ENCODE measurements at regions not wholly inside any gene's neighbourhood (a gene's known extent, or its start where the extent isn't known, plus 50 kb on each side); places are given as distances from the start of the nearest gene placed in this dataset.

- H3K9ac ChIP-seq (ENCODE audit: control insufficient read depth, extremely low read depth, insufficient read depth, low read length), result no peak overlapping the region
- no peaks in the 10 kb centered on the region for H3K9me3 ChIP-seq (ENCODE audit: control insufficient read depth, low read depth, low read length)
- H3K79me2 ChIP-seq (ENCODE audit: control insufficient read depth, insufficient read depth, low read length), result no peaks in the 10 kb centered on the region
- H3K4me1 ChIP-seq (ENCODE audit: control insufficient read depth, extremely low read depth, insufficient read depth, low read length), result peaks cover 62% of the 10 kb centered on the region
- no peak overlapping the region for H2AFZ ChIP-seq (ENCODE audit: control insufficient read depth, low read length)
- no peak for TF ChIP-seq EZH2 (IDR thresholded peaks at IDR 0.05; ENCODE audit: low read length)
- no peaks in the 10 kb centered on the region for H3K36me3 ChIP-seq (ENCODE audit: control insufficient read depth in 2 of 2, extremely low read depth in 1 of 2, insufficient read depth in 2 of 2, low read length in 2 of 2)
- H3K27me3 ChIP-seq (ENCODE audit: control insufficient read depth, extremely low read depth, insufficient read depth, low read length), result no peaks in the 10 kb centered on the region
- H3K27ac ChIP-seq (ENCODE audit: control insufficient read depth, insufficient read depth, low read length), result no peak overlapping the region
- H3K9me1 ChIP-seq (ENCODE audit: control insufficient read depth, extremely low read depth, insufficient read depth, low read length), result no peaks in the 10 kb centered on the region
- dilution Hi-C loops (cut with MboI; ENCODE audit: extremely low pct_ligation_motif_present, low sequenced_read_pairs), result no loop called here
- H3K4me3 ChIP-seq (ENCODE audit: control insufficient read depth in 2 of 3, extremely low read depth in 1 of 3, insufficient read depth in 2 of 3, low read depth in 1 of 3, low read length in 3 of 3), result no peak overlapping the region
- FAIRE-seq (no peak), DNase-seq (ENCODE audit: low read depth, low spot score) (no peak)
- H3K4me2 ChIP-seq (ENCODE audit: control insufficient read depth, extremely low read depth, insufficient read depth, low read depth, low read length), result no peak overlapping the region
- no peaks in the 10 kb centered on the region for H4K20me1 ChIP-seq (ENCODE audit: control insufficient read depth, extremely low read depth, insufficient read depth, low read length)
These were observed 219.2 kb upstream of the KLF4 start for GRCh38 chr9:107708791-107709190.

GRCh38 chr9:107707915-107708441 is 218.4 kb upstream of the KLF4 start:
- no peaks in the 10 kb centered on the region for H3K79me2 ChIP-seq (ENCODE audit: control insufficient read depth, insufficient read depth, low read length)
- H3K27ac ChIP-seq (ENCODE audit: control insufficient read depth, insufficient read depth, low read length), result peak overlapping the region; percentile 60
- DNase-seq (ENCODE audit: low read depth, low spot score), result no peak
- no peaks in the 10 kb centered on the region for H4K20me1 ChIP-seq (ENCODE audit: control insufficient read depth, extremely low read depth, insufficient read depth, low read length)
- peaks cover 59% of the 10 kb centered on the region for H3K4me1 ChIP-seq (ENCODE audit: control insufficient read depth, extremely low read depth, insufficient read depth, low read length)
- H3K4me2 ChIP-seq (ENCODE audit: control insufficient read depth, extremely low read depth, insufficient read depth, low read depth, low read length), result peak overlapping the region; percentile 52
- H3K9me3 ChIP-seq (ENCODE audit: control insufficient read depth, low read depth, low read length), result no peaks in the 10 kb centered on the region
- H3K9me1 ChIP-seq (ENCODE audit: control insufficient read depth, extremely low read depth, insufficient read depth, low read length), result no peaks in the 10 kb centered on the region
- H3K9ac ChIP-seq (ENCODE audit: control insufficient read depth, extremely low read depth, insufficient read depth, low read length), result no peak overlapping the region
- FAIRE-seq, result peak; percentile 48
- H2AFZ ChIP-seq (ENCODE audit: control insufficient read depth, low read length), result no peak overlapping the region
- H3K27me3 ChIP-seq (ENCODE audit: control insufficient read depth, extremely low read depth, insufficient read depth, low read length), result no peaks in the 10 kb centered on the region
- H3K4me3 ChIP-seq (ENCODE audit: control insufficient read depth in 2 of 3, extremely low read depth in 1 of 3, insufficient read depth in 2 of 3, low read depth in 1 of 3, low read length in 3 of 3), result no peak overlapping the region
- no peaks in the 10 kb centered on the region for H3K36me3 ChIP-seq (ENCODE audit: control insufficient read depth in 2 of 2, extremely low read depth in 1 of 2, insufficient read depth in 2 of 2, low read length in 2 of 2)
- TF ChIP-seq EZH2 (IDR thresholded peaks at IDR 0.05; ENCODE audit: low read length) (no peak), CTCF (optimal IDR thresholded peaks at IDR 0.05 in 1 of 3, IDR thresholded peaks at IDR 0.05 in 1 of 3, conservative IDR thresholded peaks at IDR 0.05 in 1 of 3; ENCODE audit: extremely low read depth in 1 of 3, insufficient read depth in 2 of 3, low read length in 3 of 3) (no peak)
- dilution Hi-C loops (cut with MboI; ENCODE audit: extremely low pct_ligation_motif_present, low sequenced_read_pairs), result no loop called here

- Histone ChIP-seq H3K4me2 (ENCODE audit: control insufficient read depth, extremely low read depth, insufficient read depth, low read depth, low read length) (peak overlapping the region; percentile 52), H3K27me3 (ENCODE audit: control insufficient read depth, extremely low read depth, insufficient read depth, low read length) (no peaks in the 10 kb centered on the region), H3K36me3 (ENCODE audit: control insufficient read depth in 2 of 2, extremely low read depth in 1 of 2, insufficient read depth in 2 of 2, low read length in 2 of 2) (no peaks in the 10 kb centered on the region), H3K4me3 (ENCODE audit: control insufficient read depth in 2 of 3, extremely low read depth in 1 of 3, insufficient read depth in 2 of 3, low read depth in 1 of 3, low read length in 3 of 3) (no peak overlapping the region), H3K4me1 (ENCODE audit: control insufficient read depth, extremely low read depth, insufficient read depth, low read length) (peaks cover 54% of the 10 kb centered on the region), H4K20me1 (ENCODE audit: control insufficient read depth, extremely low read depth, insufficient read depth, low read length) (no peaks in the 10 kb centered on the region), H3K9me3 (ENCODE audit: control insufficient read depth, low read depth, low read length) (no peaks in the 10 kb centered on the region), H3K9ac (ENCODE audit: control insufficient read depth, extremely low read depth, insufficient read depth, low read length) (no peak overlapping the region), H3K9me1 (ENCODE audit: control insufficient read depth, extremely low read depth, insufficient read depth, low read length) (no peaks in the 10 kb centered on the region), H3K27ac (ENCODE audit: control insufficient read depth, insufficient read depth, low read length) (peak overlapping the region; percentile 60), H2AFZ (ENCODE audit: control insufficient read depth, low read length) (no peak overlapping the region), H3K79me2 (ENCODE audit: control insufficient read depth, insufficient read depth, low read length) (no peaks in the 10 kb centered on the region)
- dilution Hi-C loops (cut with MboI; ENCODE audit: extremely low pct_ligation_motif_present, low sequenced_read_pairs), result no loop called here
- TF ChIP-seq EZH2 (IDR thresholded peaks at IDR 0.05; ENCODE audit: low read length) (no peak), CTCF (optimal IDR thresholded peaks at IDR 0.05 in 1 of 3, IDR thresholded peaks at IDR 0.05 in 1 of 3, conservative IDR thresholded peaks at IDR 0.05 in 1 of 3; ENCODE audit: extremely low read depth in 1 of 3, insufficient read depth in 2 of 3, low read length in 3 of 3) (no peak)
- FAIRE-seq, result peak; percentile 73
- DNase-seq (ENCODE audit: low read depth, low spot score), result peak; percentile 63
These were observed 217.9 kb upstream of the KLF4 start for GRCh38 chr9:107707428-107707837.

All from keratinocyte (primary cell).